Nephron (organoid): ENCODE measurements at regions not wholly inside any gene's neighbourhood (a gene's known extent, or its start where the extent isn't known, plus 50 kb on each side); places are given as distances from the start of the nearest gene placed in this dataset.

Experiments used
- H3K27ac Mint-ChIP-seq, 3 experiments: 2 replicates each; pipeline ENCODE4 v1.8.0; 2020; ENCODE audit warnings: mixed read lengths in 3 of 3, mild to moderate bottlenecking in 2 of 3, moderate library complexity in 1 of 3
- H3K27me3 Mint-ChIP-seq: 2 replicates; pipeline ENCODE4 v1.8.0; 2021; ENCODE audit warnings: low read depth, mild to moderate bottlenecking, moderate library complexity, mixed read lengths
- H3K36me3 Mint-ChIP-seq: 2 replicates; pipeline ENCODE4 v1.8.0; 2020; ENCODE audit warnings: low read depth, mixed read lengths
- H3K4me1 Mint-ChIP-seq: 2 replicates; pipeline ENCODE4 v1.8.0; 2020; ENCODE audit warnings: mixed read lengths
- H3K4me3 Mint-ChIP-seq, 3 experiments: 2 replicates each; pipeline ENCODE4 v1.8.0; 2020; ENCODE audit warnings: mild to moderate bottlenecking in 3 of 3, mixed read lengths in 3 of 3, moderate library complexity in 2 of 3
- H3K9me3 Mint-ChIP-seq: 2 replicates; pipeline ENCODE4 v1.8.0; 2020; ENCODE audit warnings: mixed read lengths
- TF ChIP-seq, protein P1 (sequence below), 3 experiments: fragments of 200-600 bp; sonication (generic); IDR thresholded peaks; one replicate each; pipeline ENCODE4 v1.5.0; 2021; ENCODE audit warnings: antibody characterized with exemption in 3 of 3; ENCODE audit not compliant: unreplicated experiment in 3 of 3

DNA sequence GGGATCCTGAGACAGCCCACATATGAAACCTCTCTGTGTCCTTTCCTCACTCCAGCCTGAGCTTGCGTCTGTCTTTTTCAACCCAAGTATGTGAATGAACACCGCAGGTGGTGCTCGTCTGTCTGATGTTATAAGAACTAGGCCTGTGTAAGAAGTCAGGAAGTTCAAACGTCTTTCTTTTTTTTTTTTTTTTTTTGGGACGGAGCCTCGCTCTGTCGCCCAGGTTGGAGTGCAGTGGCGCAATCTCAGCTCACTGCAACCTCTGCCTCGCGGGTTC lies 92.3 kb downstream of the ANKRD10 start:
- TF ChIP-seq, protein P1, sequence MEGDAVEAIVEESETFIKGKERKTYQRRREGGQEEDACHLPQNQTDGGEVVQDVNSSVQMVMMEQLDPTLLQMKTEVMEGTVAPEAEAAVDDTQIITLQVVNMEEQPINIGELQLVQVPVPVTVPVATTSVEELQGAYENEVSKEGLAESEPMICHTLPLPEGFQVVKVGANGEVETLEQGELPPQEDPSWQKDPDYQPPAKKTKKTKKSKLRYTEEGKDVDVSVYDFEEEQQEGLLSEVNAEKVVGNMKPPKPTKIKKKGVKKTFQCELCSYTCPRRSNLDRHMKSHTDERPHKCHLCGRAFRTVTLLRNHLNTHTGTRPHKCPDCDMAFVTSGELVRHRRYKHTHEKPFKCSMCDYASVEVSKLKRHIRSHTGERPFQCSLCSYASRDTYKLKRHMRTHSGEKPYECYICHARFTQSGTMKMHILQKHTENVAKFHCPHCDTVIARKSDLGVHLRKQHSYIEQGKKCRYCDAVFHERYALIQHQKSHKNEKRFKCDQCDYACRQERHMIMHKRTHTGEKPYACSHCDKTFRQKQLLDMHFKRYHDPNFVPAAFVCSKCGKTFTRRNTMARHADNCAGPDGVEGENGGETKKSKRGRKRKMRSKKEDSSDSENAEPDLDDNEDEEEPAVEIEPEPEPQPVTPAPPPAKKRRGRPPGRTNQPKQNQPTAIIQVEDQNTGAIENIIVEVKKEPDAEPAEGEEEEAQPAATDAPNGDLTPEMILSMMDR (IDR thresholded peaks at IDR 0.05; ENCODE audit: unreplicated experiment in 3 of 3) = no peak
- Mint-ChIP-seq H3K27ac (no peak overlapping the region), H3K36me3 (no peaks in the 10 kb centered on the region), H3K9me3 (no peaks in the 10 kb centered on the region), H3K4me3 (no peak overlapping the region), H3K27me3 (peaks cover 11% of the 10 kb centered on the region), H3K4me1 (no peaks in the 10 kb centered on the region)

- no peaks in the 10 kb centered on the region for H3K36me3 Mint-ChIP-seq
- TF ChIP-seq, protein P1 (IDR thresholded peaks at IDR 0.05; ENCODE audit: unreplicated experiment in 3 of 3) = no peak
- H3K27me3 Mint-ChIP-seq = peaks cover 4% of the 10 kb centered on the region
- H3K4me1 Mint-ChIP-seq = no peaks in the 10 kb centered on the region
- H3K27ac Mint-ChIP-seq = no peak overlapping the region
- H3K9me3 Mint-ChIP-seq = no peaks in the 10 kb centered on the region
- no peak overlapping the region for H3K4me3 Mint-ChIP-seq
Observed at GRCh38 chr13:110824702-110825300, 90.1 kb downstream of the ANKRD10 start.

DNA sequence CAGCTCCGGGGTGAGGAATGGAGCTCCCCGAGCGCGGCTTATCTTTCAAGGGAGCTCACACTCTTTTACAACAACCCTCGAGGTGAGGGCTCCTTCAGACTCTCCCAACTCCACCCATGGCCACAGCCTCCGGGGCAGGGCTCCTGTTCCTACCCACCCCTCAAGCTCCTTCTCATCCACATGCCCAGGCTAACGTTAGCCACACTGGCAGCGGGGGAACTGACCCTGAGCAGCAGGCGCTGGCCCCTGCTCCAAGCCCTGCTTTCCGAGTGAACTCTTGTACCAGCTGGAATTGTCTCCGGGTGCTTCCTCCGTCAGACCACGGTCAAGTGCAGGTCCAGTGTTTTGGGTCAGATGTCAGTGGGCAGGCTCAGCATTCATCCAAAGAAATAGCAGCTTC lies 89.4 kb downstream of the ANKRD10 start:
- no peak overlapping the region for H3K27ac Mint-ChIP-seq
- H3K36me3 Mint-ChIP-seq = no peaks in the 10 kb centered on the region
- TF ChIP-seq, protein P1 (IDR thresholded peaks at IDR 0.05; ENCODE audit: unreplicated experiment in 3 of 3) = no peak
- no peaks in the 10 kb centered on the region for H3K4me1 Mint-ChIP-seq
- H3K27me3 Mint-ChIP-seq = peaks cover 4% of the 10 kb centered on the region
- no peak overlapping the region for H3K4me3 Mint-ChIP-seq
- no peaks in the 10 kb centered on the region for H3K9me3 Mint-ChIP-seq

DNA sequence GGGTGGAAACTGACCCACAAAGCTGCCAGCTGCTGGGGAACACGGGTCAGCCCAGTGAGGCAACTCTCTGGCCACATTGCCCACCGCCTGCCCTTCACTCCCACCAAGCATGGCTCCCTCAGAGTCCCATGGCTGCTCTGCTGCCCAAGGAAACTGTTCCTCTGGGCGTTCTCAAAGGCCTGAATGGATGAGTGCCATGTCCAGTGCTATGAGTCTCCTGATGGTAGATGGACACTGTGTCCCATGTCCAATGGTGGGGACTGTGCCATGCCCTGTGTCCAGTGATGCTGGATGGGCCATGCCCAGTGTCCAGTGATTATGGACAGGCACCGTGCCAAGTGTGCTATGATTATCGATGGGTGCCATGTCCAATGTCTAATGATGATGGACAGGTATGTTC lies 88.8 kb downstream of the ANKRD10 start:
- Mint-ChIP-seq H3K4me1 (no peaks in the 10 kb centered on the region), H3K36me3 (no peaks in the 10 kb centered on the region), H3K27ac (no peak overlapping the region), H3K9me3 (no peaks in the 10 kb centered on the region), H3K4me3 (no peak overlapping the region), H3K27me3 (peaks cover 4% of the 10 kb centered on the region)
- TF ChIP-seq, protein P1 (IDR thresholded peaks at IDR 0.05; ENCODE audit: unreplicated experiment in 3 of 3) = no peak

DNA sequence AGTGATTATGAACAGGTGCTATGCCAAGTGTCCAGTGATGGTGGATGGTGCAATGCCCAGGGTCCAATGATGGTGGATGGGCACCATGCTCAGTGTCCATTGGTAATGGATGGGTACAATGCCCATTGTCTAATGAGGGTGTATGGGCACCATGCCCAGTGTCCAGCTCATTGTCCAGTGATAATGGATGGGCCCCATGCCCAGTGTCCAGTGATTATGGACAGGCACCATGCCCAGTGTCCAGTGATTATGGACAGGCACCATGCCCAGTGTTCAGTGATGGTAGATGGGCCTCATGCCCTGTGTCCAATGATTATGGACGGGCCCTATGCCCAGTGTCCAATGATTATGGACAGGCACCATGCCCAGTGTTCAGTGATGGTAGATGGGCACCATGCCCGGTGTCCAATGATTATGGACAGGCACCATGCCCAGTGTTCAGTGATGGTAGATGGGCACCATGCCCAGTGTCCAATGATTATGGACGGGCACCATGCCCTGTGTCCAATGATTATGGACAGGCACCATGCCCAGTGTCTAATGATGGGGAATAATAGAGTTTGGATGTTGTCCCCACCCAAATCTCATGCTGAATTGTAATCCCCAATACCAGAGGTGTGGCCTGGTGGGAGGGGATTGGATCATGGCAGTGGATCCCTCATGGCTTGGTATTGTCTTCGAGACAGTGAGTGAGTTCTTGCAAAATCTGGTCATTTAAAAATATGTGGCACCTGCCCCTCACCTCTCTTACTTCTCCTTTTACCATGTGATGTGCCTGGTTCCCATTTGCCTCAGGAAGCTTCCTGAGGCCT lies 87.8 kb downstream of the ANKRD10 start:
- no peaks in the 10 kb centered on the region for H3K4me1 Mint-ChIP-seq
- TF ChIP-seq, protein P1 (IDR thresholded peaks at IDR 0.05; ENCODE audit: unreplicated experiment in 3 of 3) = no peak
- no peaks in the 10 kb centered on the region for H3K36me3 Mint-ChIP-seq
- no peak overlapping the region for H3K4me3 Mint-ChIP-seq
- peaks cover 4% of the 10 kb centered on the region for H3K27me3 Mint-ChIP-seq
- H3K27ac Mint-ChIP-seq = no peak overlapping the region
- H3K9me3 Mint-ChIP-seq = no peaks in the 10 kb centered on the region
